GM18861 (cell line): ENCODE measurements at regions not wholly inside any gene's neighbourhood (a gene's known extent, or its start where the extent isn't known, plus 50 kb on each side); places are given as distances from the start of the nearest gene placed in this dataset.
"Not testable (repeated sequence)": the region's sequence is repeated elsewhere in the genome, so short reads cannot be mapped to it uniquely, and the experiment has no call there.

Source experiments
- ATAC-seq: cut with Tn5 transposase; IDR thresholded peaks from one replicate; pipeline ENCODE4 v1.9.1; 2021; ENCODE audit not compliant: unreplicated experiment

GRCh38 chr20:48008850-48009515 is 223.7 kb upstream of the SULF2 start:
- no peak for ATAC-seq

- no peak for ATAC-seq
Observed at GRCh38 chr20:48007351-48007750, 222.1 kb upstream of the SULF2 start.

GRCh38 chr20:48006036-48006833 is 221.0 kb upstream of the SULF2 start:
- ATAC-seq, result no peak

DNA sequence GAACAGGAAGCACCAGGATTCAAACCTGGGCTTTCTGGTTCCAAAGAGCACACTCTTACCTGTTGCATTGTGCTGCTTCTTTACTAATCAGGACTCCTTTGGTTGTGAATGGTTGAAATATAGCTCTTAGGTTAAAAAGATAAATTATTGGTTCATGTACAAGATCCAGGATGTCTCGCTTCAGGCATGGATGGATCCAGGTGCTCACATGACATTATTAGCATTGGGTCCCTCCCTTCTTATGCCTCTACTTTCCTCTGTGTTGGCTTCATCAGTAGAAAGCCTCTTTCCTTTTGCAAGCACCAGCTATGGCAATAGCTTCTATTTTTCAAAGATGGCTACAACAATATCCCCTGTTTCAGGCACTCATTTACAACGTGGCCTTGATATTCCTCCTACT is 217.7 kb upstream of the SULF2 start:
- ATAC-seq, result no peak

DNA sequence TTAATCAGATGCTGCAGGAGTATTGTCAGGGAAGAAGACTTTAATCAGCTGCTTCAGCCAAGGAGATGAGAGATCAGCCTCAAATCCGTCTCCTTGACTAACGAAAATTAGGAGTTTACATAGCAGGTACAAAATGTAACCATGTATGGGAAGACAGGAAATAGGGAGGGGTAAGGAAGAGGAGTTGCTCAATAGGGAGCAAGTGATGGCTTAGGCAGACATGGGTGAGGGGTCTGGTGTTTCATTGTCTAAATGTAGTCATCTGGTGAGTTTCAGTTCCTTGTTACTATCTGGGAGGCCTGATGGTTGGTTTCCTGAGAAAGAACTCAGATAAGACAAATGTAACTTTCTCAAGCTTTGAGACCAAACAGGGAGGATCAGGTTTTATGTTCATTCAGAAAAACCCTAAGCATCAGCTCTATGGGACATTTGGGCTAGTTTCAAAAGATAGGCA is 217.3 kb upstream of the SULF2 start:
- peak; percentile 66 for ATAC-seq

DNA sequence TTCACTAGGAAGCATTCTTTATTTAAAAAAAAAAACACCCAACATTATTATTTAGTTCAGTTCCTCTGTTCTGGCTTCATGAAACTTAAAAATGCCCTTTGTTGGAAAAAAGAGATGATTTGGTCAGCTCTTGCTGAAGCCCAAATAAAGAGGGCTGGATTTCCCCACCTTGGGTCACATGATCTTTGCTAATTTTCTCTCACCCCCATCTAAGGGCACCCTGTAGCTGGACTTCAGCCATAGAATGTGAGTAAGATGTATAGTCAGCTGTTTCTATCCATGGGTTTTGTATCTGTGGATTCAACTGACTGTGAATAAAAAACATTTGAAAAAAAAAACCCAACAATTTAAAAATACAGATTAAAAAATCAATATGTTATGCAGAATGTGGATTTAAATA is 213.9 kb upstream of the SULF2 start:
- no peak for ATAC-seq

DNA sequence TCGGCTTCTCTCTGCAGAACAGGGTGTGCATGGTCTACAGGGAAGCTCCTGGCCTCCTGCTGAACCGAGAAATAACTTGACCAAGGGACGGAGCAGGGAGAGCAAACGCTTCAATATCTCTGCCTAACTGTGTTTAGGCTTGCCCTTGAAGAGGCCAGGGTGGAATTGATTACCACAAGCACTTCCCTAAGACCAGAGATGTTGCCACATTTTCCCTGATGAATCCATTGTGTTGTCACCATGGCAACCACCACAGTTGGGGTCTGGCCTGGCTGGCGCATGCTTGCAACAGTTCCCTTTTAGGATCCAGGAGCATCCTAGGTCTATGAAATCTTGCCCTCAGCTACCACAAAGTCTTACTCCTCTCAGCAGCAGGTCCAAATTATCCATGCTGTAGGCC is 213.5 kb upstream of the SULF2 start:
- ATAC-seq, result no peak

DNA sequence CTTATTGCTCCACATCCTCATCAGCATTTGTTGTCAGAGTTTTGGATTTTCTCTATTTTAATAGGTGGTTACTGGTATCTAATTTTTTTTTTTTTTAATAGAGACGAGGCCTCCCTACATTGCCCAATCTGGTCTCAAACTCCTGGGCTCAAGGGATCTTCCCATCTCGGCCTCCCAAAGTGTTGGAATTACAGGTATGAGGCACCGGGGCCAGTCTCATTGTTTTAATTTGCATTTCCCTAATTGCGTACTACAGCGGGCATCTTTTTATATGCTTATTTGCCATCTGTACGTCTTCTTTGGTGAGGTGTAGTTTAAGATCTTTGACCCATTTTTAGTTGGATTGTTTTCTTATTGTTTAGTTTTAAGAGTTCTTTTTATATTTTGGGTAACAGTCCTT is 210.4 kb upstream of the SULF2 start:
- no peak for ATAC-seq

GRCh38 chr20:47993817-47994216 is 208.5 kb upstream of the SULF2 start:
- ATAC-seq, result no peak

DNA sequence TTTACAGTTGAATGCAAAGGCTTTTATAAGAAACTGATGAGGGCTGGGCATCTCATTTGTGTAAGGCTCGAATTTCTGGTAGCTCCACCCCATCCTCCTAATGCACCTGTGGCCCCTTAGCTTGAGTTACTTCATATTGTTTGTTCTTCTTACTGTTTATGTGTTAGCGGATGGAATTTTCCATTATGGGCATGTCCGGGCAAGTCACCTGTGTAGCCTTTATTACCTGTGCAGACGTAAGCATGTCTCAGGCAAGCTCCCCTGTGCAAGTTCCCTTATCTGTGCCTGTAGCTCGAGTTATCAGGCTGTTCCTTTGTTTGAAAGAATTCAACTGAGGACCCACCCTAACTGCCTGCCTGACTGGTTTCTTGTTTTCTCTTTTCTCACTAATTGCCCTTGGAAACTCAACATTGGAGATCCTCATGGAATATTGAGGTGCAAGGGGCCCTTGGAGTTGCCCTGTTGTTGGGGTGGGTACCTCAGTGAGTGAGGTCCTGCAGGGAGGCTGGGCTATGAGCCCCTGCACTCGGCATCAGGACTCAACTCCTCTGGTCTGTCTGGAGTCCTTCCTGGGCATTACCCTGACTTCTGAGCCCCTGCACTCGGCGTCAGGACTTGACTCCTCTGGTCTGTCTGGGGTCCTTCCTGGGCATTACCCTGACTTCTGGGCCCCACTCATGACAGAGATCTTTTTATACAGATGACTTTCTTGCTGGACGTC is 207.9 kb upstream of the SULF2 start:
- no peak for ATAC-seq

DNA sequence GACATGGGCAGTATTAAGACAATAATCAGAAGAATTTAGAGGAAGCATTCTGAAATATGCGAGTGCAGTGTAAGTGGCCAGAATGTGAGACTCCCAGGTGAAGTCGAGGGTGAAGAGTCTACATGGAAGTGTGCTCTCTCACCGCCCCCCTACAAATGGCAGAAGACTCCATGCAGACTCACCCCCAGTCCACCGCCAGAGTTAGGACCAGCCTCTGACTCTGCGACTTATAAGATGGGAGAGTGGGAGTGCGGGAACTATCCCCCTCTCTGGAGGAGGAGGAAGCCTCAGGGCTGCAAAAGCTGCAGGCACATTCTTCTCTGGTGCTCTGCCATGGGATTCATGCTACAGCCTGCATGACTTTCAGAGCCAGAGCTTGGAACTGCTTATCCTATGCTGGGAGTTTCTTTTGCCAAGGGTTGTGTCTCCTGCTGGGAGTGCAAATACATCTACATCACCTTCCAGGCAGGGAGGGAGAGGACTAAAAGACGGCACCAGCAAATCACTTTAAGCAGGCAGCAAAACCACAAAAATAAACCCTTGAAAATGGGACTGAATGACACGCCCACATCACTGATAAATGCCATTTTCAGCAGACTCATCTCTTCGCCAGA is 206.7 kb upstream of the SULF2 start:
- ATAC-seq, result no peak

GRCh38 chr20:47990507-47991150 is 205.3 kb upstream of the SULF2 start:
- no peak for ATAC-seq

DNA sequence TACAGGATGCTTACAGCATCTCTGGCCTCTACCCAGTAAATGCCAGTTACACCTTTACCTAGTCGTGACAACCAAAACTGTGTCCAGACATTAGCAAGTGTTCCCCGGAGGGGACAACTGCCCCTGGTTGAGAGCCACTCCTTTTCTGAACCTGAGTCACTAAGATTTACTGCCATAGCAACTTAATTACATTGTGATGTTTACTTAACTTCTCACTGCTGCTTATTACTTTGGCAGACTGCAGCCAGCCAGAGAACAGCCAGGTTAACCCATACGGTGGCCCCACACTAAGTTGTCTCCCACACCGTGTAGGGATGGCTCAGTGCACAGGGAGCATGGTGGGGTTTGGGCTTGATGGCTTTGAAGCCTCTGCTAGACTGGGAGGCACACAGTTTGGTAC is 204.7 kb upstream of the SULF2 start:
- ATAC-seq, result no peak

GRCh38 chr20:47988676-47989075 is 203.4 kb upstream of the SULF2 start:
- ATAC-seq, result no peak

DNA sequence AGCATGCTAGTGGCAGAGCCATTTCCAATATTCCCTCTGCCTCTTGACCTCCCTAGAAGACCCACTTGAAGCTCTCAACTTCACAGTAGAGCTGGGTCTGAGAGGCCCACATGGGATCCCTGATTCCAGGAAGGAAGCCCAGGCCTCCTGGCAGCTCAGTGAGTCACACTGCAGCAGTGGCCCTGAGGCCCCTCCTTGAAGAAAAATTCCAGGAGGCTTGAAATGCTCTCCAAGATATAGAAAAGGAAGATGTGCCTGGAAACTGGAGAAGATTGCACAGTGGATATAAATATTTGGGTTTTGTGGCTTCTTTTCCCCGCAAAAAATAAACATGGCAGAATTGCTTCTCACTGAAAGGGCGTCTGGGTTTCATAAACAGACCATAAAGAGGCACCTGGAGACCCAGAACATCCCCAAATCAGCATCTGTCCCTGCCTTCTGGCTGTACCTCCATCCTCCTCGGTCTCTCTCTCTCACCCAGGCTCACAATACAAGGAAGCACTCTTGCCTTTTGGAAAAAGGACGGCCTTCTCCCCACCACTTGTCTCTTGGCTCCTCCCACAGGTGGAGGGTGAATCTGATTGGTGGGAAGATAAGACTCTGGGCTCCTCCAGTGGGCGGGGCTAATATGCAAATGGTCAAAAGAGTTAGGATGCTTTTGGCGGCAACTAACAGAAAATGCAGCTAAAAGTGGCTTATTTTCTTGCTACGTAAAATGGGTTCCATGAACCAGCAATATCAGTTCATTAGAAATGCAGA is 200.0 kb upstream of the SULF2 start:
- ATAC-seq, result no peak

- ATAC-seq, result no peak
Observed at GRCh38 chr20:47984437-47984836, 199.2 kb upstream of the SULF2 start.

- not testable (repeated sequence) for ATAC-seq
Observed at GRCh38 chr20:47983642-47984041, 198.4 kb upstream of the SULF2 start.

GRCh38 chr20:47982574-47983360 is 197.5 kb upstream of the SULF2 start:
- no peak for ATAC-seq

DNA sequence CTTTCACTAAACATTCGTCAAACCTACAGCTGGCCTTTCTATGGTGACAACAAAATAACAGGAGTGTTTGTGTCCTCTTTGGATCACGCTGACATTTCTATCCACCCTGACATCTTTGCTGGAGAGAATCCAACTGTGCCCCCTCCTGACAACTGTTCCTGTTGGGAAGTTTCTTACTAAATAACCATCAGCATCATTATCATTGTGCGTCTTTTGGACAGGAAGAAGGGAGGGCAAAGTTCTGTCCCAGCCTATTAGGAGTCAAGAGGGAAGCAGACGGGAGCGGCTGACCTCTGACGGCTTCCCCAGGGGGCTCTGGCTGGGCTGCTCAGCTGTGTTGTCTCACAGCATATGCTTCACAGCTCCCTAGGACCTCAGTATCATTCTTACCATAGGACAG is 195.9 kb upstream of the SULF2 start:
- ATAC-seq, result no peak
